ENCODE measurements at regions not wholly inside any gene's neighbourhood (a gene's known extent, or its start where the extent isn't known, plus 50 kb on each side); places are given as distances from the start of the nearest gene placed in this dataset.

DNA sequence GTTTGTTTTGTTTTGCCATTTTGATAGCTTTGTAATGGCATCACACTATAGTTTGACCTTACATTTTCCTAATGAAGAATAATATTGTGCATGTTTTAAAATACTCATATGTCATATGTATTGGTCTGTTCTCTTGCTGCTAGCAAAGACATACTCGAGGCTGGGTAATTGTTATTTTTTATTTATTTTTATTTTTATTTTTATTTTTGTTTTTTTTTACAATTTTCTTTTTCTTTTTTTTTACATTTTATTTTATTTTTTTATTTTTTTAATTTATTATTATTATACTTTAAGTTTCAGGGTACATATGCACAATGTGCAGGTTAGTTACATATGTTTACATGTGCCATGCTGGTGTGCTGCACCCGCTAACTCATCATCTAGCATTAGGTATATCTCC is 104.6 kb upstream of the GRID2 start:
- TF ChIP-seq CTCF (IDR thresholded peaks at IDR 0.05) = no peak
- TF ChIP-seq POLR2A (IDR thresholded peaks at IDR 0.05) = no peak

Data from body of pancreas (tissue), 4 donors.